Suprapubic skin (tissue), 3 donors: ENCODE measurements at regions not wholly inside any gene's neighbourhood (a gene's known extent, or its start where the extent isn't known, plus 50 kb on each side); places are given as distances from the start of the nearest gene placed in this dataset.
"Not testable (repeated sequence)": the region's sequence is repeated elsewhere in the genome, so short reads cannot be mapped to it uniquely, and the experiment has no call there.

Source experiments
- CTCF ChIP-seq, 2 donors: fragments of 200-600 bp in 1 of 2; fragments of 450-650 bp in 1 of 2; sonication (generic) in 1 of 2; IDR thresholded peaks; one replicate each; pipeline ENCODE4 v1.5.1; 2016 to 2019; ENCODE audit warnings: antibody characterized with exemption in 2 of 2, mild to moderate bottlenecking in 1 of 2, moderate library complexity in 1 of 2
- POLR2A ChIP-seq, 2 donors: fragments of 450-650 bp; IDR thresholded peaks; one replicate each; pipeline ENCODE4 v1.6.1; 2017; ENCODE audit warnings: antibody characterized with exemption in 2 of 2, mild to moderate bottlenecking in 2 of 2, moderate library complexity in 2 of 2

GRCh38 chr22:48401523-48401922 is 1426.2 kb downstream of the BRD1 start:
- TF ChIP-seq CTCF, POLR2A (IDR thresholded peaks at IDR 0.05): not testable (repeated sequence)
